EL (cell line): ENCODE measurements at regions not wholly inside any gene's neighbourhood (a gene's known extent, or its start where the extent isn't known, plus 50 kb on each side); places are given as distances from the start of the nearest gene placed in this dataset.

Experiments used
- DNase-seq: peaks from one replicate; pipeline ENCODE4 v3.0.0-alpha.2; 2016

DNA sequence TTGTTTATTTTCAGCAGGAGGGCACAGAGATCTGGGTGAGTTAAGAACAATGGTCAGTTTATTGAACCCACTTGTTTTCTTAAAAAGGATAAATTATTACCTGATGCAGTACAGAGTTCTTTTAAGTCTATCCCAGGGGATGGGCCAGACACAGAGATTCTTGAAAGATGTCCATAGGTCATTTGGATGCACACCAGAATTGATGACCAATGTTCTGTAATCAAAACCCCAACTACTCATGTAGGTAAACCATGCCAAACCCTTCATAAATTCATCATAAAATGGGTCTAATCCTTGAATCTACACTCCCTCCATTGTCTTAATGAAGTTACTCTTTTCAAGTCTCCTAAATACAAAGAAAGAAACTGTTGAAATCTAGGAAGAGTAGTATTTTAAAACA lies 273.0 kb upstream of the COL8A1 start:
- DNase-seq: no peak

DNA sequence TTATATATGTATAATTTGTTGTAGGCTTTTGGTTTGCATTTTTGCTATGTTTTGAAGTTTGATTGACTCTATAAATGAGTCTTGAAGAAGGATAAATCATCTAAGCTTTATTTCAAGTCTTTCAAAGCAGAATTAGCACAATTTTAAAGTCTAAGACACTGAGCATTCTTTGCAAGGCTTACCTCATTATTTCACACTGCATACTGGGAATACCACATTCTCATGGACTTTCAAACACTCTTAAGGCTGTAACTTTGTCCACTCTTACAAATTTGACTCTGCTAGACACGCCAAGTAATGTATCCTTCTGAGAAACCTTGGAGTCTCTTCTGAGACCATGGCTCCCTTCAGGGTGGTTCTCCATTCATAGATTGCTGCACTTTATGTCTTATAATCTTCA lies 281.3 kb upstream of the COL8A1 start:
- DNase-seq: no peak

DNA sequence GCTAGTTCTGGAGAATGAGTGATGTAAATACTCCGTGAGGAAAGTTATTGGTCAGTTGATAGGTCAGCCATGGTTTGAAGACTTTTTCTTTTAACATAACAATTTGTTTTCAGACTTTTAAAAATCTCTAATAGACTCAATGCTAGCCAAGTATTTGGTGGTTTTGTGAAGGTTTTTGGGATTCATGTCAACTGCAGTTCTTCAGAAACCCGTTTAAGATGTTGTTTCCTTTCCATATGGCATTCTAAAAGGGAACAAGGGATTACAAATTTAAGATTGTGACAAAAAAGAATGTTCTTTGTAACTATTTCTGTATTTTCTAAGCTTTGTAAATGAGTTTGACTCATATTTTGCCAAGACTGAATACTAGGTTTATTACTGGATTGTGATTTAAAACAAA lies 281.7 kb upstream of the COL8A1 start:
- no peak for DNase-seq

DNA sequence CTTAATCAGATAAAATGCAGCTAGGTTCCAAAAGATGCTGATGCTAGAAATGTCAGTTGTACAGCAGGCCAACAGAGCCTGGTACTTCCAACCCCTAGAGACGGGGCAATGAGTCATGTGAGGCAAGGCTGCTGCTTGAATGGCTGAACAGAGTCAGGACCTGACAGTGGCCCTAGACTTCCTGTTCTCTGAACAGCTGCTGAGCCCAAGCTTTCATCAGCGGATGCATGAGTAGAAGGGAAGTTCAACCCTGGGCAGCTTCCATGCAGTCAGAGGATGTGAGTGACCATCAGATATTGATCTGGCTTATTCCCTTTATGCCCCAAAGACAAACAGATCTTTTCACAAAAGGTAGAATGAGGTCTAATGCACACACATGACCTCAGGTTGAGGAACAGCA lies 282.9 kb upstream of the COL8A1 start:
- no peak for DNase-seq

DNA sequence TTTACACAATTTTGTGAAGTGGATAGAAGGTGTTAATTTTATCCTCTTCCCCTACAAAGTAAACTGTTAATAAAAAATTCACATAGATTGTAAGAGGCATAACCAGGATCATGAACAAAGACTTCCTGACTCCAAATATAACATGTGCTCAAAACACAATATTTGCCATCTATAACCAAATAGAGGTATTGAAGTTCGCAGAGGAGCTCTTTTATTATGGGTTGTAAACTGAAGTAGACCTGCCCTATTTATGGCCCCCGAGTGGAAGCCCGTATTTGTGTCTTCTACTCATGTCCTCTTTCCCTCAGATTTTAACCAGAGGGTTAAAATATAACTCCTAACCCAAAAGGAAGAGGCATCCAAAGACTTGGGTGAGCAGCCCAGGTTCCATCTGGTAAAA lies 285.6 kb upstream of the COL8A1 start:
- no peak for DNase-seq

DNA sequence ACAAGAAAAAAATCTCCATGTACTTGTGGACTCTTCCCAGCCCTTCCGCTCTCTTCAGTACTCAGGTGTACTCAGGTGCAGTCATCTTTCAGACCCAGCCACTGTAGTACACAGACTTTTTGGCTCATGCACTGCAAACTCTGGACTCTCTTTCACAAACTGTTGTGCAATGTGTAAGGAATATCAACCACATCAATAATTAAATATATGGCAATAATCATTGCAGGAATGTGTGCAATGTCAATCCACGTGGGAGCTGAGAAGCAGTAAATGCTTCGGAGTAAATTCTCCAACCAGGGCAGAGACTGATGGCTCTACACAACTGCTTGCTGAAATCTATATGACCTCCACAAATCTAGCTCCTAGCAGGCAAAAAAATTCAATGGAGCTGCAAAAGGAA lies 287.3 kb upstream of the COL8A1 start:
- no peak for DNase-seq

DNA sequence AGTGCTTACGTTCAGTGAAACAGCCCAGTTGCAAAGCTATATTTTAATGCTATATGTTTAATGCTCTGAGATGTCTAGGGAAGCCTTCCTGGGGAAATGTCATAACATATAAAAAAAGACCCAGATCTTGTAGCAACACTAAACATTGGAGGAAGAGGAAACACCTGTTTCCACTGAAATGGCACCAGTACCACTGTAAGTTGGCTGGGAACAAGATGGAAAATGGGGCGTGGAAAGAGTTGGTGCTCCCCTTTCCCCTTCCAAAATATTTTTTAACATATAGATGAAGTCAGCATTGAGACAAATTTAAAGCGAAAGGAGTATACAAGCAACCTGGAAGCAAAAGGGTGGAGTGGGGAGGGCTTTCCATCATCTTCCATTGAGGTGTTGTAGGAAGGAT lies 289.9 kb upstream of the COL8A1 start:
- no peak for DNase-seq

DNA sequence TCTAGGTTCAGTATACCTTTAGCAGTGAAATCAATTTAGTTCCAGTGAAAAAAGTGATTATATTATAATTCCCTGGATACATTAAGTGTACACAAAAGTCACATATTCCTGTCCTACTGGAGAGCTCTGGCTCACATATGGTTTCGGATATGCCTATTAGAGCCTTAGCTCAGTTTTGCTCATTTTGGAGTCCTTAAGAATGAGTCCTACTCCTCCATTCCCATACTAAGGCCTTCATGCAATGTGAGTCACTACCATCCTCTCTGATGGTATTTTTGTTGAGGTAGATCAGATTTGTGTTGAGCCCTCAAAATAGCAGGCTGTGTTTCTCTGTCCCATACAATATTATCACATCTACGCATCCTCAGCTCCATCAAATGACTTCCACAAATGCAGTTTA lies 294.2 kb upstream of the COL8A1 start:
- DNase-seq: peak; percentile 42

DNA sequence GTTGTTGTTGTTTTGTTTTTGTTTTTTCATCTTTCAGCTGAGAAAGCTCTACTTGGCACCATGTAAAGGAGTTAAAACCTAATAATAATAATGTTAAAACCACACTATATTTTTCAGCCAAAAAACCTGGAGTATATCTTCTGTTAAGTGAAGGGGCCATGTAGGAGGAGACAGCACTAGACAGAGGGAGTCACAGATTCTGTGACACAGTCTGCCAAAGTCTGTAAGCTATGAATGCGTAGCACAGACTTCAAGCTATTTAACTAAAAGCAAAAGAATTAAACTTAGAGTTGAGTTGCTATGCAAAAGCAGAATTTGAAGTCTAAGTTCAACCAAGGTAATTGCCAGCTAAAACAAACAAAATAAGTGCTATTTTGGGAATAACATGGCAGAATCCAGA lies 296.0 kb upstream of the COL8A1 start:
- no peak for DNase-seq

DNA sequence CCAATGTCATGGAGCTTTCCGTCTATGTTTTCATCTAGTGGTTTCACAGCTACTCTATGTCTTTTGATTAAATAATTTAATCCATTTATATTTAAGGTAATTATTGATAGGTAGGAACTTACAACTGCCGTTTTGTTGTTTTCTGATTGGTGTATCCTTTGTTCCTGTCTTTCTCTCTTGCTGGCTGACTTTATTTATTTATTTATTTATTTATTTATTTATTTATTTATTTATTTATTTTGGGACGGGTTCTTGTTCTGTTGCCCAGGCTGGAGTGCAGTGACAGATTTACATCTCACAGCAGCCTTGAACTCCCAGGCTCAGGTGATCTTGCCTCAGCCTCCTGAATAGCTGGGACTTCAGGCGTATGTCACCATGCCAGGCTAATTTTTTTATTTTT lies 299.2 kb upstream of the COL8A1 start:
- DNase-seq: no peak

DNA sequence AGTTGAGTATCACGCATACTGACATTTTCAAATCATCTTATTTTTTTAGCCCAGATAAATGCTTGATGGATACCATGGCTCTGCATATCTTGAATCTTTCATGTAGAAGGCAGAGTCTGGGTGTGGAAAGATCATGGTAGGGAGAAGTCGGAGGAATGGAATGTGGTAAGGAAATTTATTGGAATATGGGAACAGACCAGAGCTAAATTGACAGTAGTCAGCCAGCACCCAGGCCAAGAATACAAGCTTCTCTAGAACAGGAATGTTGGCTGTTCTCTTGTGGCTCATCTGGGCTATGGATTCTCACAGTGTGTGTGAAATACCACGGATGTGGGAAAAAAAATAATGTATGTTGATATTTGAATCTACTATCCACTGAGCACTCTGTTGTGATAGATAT lies 305.7 kb upstream of the COL8A1 start:
- peak; percentile 58 for DNase-seq

DNA sequence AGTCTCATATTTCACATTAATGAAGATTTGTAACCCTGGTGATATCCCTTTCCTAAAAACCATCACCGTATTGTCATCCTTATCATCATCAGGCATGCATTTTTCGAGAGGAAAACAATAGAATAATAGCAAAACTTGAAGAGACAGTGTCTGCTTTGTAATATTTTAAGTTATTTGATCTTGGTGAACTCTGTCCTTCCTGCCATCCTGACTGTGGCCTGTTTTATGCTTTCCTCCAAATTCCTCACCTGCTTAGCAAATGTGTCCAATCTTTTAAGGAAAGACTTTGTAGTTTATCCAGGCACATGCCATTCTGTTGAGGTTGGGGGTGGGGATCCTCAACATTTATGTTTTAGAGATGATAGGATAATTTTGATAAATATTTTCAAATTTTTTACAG lies 306.1 kb upstream of the COL8A1 start:
- DNase-seq: no peak

DNA sequence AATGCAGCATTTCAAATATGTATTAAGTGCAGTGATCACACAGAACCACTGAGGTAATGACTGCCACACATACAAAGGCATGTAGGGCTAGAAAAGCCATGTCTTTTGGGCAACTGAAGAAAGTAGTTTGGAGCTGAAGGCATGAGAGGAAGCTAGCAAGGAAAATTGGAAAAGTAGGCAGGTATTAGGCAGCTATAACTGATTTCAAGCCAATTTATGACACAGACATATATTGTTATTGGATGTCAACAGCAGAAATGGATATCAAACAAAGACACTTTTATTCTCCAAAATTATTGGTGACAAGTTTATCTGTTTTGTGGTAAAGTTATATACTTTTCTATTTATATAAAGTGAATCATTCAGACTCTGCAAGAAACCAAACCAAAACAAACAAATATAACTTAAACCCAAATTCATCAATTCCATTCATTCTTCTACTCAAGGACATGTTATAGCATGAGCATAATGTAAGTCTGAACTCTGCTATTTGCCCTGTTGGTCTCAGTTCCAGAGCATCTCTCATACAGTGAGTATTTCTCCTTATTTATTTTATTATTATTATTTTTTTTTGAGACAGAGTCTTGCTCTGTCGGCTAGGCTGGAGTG lies 307.4 kb upstream of the COL8A1 start:
- peak; percentile 18 for DNase-seq

DNA sequence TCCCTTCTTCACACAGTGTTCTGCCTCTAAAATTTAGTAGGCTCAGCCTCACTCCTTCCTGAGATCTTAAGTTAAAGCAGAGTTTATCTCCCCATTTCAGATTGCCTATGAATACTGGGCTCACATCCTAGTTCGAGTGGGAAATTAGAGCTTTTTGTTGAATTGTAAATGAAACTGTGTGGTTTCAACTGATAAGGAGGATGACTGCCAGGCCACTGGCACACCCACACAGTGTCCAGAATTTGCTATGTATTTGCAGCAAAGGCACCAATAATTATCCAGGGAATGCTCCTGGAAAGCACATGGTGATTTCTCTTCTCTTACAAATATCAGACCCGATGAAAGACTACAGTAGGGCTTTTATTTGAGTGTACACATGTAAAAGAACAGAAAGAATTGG lies 308.1 kb upstream of the COL8A1 start:
- DNase-seq: no peak

DNA sequence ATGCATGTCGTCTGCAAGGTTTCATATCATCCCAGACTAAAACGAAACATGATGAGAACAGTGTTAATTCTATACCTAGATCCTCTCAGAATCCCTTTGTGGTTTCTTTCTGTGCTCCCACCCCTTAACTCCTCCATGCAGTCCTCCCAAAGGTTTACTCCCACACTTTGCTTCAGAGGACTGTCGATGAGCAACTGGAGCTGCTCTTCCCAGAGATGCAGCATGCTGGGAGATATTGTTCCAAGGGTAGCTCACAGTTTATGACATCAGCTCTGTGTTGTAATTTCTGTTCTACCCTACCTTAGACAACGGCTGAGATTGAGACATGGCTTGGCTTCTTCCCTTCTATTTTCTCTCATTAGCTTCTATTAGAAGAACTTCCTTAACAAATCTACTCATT lies 313.0 kb upstream of the COL8A1 start:
- no peak for DNase-seq

DNA sequence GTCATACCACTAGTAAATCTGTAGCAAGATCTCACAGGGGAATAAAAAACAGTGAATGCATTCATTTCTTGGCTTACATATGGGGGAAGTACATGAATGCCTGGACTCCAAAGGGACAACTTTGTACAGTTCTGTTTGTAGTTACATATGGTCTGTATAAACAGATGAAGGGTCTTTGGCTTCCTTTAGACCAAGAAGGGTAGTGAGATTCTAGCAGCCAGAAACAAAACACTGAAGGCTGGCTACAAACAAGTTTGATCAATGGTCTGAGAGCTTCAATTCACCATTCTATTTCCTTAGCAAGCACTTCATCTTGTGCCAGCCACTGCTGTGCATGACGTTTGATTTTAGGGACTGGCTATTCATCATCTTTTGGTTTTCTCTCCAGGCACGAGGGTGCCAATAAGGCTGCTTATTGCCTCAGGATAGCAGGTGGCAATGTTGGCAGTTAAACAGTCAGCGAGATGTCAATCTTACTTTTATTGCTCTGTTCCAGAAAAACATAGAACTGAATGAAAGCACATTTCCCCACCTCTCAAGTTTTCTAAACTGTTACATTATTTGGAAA lies 313.7 kb upstream of the COL8A1 start:
- no peak for DNase-seq

DNA sequence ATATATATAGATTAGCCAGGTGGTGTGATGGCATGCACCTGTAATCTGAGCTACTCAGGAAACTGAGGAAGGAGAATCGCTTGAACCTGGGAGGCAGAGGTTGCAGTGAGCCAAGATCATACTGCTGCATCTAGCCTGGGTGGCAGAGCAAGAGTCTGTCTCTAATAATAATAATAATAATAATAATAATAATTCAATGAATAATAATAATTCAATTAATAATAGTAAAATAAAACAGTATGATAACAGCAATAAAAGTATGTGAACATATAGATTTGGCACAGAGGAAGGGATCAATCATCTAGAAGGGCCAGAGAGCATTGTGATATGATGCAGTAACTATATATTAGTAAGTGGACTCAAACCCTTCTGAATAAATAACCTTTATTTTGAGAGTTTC lies 314.5 kb upstream of the COL8A1 start:
- DNase-seq: no peak

DNA sequence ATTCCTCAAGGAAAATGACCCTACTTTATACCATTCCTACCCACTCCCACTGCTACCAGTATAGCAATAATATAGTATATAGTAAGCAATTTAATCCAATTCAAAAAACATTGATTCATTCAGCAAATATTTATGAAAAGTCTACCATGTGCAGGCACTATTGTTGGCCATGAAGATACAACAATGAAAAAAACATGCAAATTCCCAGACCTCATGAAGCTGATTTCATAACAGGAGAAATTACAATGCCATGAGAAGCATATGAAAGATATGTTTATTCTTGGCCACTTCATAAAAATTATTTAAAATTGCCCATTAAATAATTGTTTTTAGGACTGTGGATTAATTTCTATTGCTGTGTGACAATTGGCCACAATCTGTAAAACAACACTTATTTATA lies 315.8 kb upstream of the COL8A1 start:
- DNase-seq: no peak

DNA sequence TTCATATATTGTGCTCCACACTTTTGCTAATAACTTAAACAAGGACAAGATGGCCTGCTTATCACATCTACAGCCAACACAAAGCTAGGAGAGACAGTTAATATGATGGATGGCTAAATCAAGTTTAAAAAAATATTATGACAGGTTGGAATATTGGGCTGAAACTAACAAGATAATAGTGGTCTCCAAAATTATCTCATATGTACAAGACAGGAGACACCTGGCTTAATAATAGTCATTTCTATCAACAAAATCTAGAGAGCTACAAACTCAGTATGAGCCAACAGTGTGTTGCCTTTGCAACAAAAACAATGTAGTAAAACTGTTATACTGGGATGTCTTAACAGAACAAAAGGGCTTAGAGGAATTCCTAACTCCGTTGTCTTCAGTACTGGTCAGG lies 317.1 kb upstream of the COL8A1 start:
- no peak for DNase-seq

DNA sequence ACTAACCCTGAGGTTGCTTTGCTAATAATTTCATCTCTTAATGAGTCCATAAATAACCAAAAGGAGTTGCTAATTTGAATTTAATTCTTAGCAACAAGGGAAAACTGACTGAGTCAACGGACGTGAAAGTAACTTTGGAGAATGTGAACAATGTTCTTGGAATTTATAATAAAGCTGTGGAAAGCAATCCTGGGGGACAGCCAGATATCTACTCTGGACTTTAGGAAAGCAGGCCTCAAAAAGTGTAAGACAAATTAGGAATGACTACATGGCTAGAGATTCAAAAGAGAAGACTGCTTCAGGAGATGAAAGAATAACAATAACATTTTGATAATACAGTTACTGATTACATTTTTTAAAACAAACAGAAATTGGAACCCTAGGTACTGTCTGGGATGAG lies 318.4 kb upstream of the COL8A1 start:
- peak; percentile 90 for DNase-seq

DNA sequence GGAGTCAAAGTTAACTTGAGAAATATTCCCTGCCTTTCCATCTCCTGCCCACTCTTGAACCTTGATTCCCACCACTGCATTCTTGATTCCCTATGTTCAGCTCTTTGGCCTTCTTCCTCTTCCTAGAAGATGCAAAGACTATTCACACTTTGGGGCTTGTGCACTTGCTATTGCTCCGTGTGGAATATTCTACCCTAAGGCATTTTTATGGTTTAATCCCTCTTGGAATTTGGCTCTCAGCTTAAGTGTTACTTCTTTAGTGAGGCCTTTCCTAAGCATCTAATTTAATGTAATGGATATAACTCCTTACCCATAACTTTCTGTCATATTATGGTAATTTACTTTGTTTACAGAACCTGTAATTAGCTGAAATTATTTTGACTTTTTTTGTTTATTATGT lies 318.9 kb upstream of the COL8A1 start:
- peak; percentile 64 for DNase-seq

DNA sequence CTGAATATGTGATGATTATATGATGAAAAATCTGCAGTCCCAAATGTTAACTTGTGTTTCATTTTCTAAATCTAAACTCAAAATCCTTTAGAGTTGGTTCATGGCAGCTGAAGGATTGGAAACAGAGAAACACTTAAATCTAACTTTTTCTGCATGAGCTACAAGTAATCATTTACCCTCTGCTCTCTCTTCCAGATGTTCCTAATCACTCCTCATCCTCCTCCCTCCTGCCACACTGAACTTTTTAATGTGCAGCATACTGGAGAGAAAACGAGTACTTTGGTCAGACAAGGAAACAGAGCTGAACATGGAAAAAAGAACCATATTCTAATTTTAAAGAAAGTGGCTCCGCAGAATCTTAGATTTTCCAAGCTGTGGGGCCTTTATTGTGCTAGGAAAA lies 321.2 kb upstream of the COL8A1 start:
- no peak for DNase-seq

DNA sequence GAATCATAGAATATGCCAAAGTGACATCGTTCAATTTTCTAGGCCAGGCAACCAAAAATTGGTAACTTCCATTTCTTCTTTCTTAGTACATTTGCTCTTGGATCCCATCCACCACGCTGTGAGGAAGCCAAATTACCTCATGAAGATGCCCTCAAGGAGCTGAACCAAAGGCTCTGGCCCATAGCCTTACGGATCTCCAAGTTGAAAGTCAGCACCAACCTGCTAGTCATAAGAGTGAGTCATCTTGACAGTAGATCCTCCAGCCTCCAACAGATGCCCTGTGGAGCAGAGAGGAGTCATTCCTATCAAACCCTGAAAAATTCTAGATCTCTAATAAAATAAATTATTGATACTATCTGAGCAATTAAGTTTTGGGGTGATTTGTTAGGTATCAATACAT lies 322.5 kb upstream of the COL8A1 start:
- DNase-seq: peak; percentile 79

DNA sequence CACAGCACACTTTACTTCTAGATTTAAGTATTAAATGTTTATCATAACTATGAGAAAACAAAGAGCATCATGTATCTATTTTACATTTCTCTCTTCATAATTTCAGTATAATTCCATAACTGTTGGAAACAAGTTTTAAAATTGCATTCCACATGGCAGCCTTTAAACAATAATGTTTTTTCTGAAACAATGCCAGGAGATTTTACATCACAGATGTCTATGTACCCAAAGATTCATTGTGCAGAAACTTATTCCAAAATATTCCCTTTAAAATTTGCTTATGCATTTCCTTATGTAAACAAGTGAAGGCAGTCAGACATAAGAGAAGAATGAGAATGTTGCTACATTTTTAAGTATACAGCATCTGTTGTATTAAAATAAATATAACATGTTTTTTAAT lies 324.9 kb upstream of the COL8A1 start:
- DNase-seq: peak; percentile 37

DNA sequence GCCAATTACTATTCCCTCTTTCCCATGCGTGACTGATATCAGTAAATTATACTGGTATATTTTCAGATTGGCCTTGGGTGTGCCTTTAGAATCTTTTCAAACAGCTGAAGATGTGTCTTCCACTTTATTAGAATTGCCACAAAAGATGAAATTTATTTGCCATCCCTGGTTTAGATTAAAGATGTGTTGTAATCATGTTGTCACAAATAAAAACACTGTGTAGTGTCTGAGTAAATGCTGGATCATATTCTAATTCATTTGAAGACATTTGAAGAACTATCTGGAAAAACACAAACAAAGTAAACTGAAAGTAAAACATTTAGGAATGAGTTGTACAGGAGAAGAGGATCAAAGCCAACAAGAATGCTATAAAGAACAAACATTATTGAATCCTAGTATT lies 339.7 kb upstream of the COL8A1 start:
- no peak for DNase-seq

DNA sequence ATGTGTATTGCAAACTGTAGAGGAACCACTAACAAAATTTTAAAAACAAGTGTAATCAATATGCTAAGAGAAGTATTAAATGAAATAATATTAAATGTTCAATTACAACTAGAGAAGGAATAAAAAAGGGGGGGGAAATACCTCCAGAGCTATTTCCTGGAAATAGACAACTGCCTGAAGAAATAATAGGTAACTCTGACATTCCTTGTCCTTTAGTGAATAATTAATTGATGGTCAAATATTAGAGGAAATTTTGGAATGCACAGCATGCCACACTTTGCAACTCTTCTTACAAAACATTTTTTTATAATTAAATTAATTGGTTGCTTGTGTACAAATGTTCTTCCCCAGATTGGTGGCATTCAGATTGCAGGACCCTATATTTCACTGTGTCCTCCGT lies 342.6 kb upstream of the COL8A1 start:
- DNase-seq: no peak
